ENCODE measurements at regions not wholly inside any gene's neighbourhood (a gene's known extent, or its start where the extent isn't known, plus 50 kb on each side); places are given as distances from the start of the nearest gene placed in this dataset.

GRCh38 chr16:27737513-27737912, 187.6 kb downstream of the KATNIP start:
- peaks cover 17% of the 10 kb centered on the region for H3K36me3 ChIP-seq (ENCODE audit: control insufficient read depth, insufficient read depth, low read length)
- no peaks in the 10 kb centered on the region for H3K27me3 ChIP-seq (ENCODE audit: control insufficient read depth, insufficient read depth, low read length)
- no peak for DNase-seq
- no peak overlapping the region for H3K27ac ChIP-seq (ENCODE audit: low read length)
- H3K9me3 ChIP-seq (replicated peaks; ENCODE audit: control insufficient read depth, low read depth, low read length) = no peaks in the 10 kb centered on the region
- H3K4me3 ChIP-seq (ENCODE audit: low read length) = no peak overlapping the region
- WGBS (ENCODE audit: insufficient coverage) = 85% methylated on average over 6 of the region's 11 CpGs
- no peaks in the 10 kb centered on the region for H3K4me1 ChIP-seq (ENCODE audit: control insufficient read depth, insufficient read depth, low read length)

Measured in muscle of leg (tissue), 3 donors.